GM18519 (cell line): ENCODE measurements at regions not wholly inside any gene's neighbourhood (a gene's known extent, or its start where the extent isn't known, plus 50 kb on each side); places are given as distances from the start of the nearest gene placed in this dataset.
"Not testable (repeated sequence)": the region's sequence is repeated elsewhere in the genome, so short reads cannot be mapped to it uniquely, and the experiment has no call there.

Experiments used
- ATAC-seq: cut with Tn5 transposase; IDR thresholded peaks from one replicate; pipeline ENCODE4 v1.9.1; 2021; ENCODE audit warnings: mild to moderate bottlenecking, moderate library complexity; ENCODE audit not compliant: unreplicated experiment, low FRiP score

- ATAC-seq: no peak
Observed at GRCh38 chr1:213750231-213751063, 237.3 kb upstream of the PROX1 start.

- no peak for ATAC-seq
Observed at GRCh38 chr1:213751064-213751397, 236.7 kb upstream of the PROX1 start.

- no peak for ATAC-seq
Observed at GRCh38 chr1:213759359-213760181, 228.2 kb upstream of the PROX1 start.

GRCh38 chr1:213761845-213762407 is 225.8 kb upstream of the PROX1 start:
- no peak for ATAC-seq

GRCh38 chr1:213767683-213768082 is 220.1 kb upstream of the PROX1 start:
- ATAC-seq: no peak

GRCh38 chr1:213772128-213773063 is 215.4 kb upstream of the PROX1 start:
- ATAC-seq: no peak

GRCh38 chr1:213773975-213774374 is 213.8 kb upstream of the PROX1 start:
- ATAC-seq: no peak

GRCh38 chr1:213776969-213777368 is 210.8 kb upstream of the PROX1 start:
- ATAC-seq: no peak

GRCh38 chr1:213779228-213779627 is 208.5 kb upstream of the PROX1 start:
- ATAC-seq: no peak

GRCh38 chr1:213782941-213783672 is 204.7 kb upstream of the PROX1 start:
- no peak for ATAC-seq

- ATAC-seq: no peak
Observed at GRCh38 chr1:213783893-213784292, 203.9 kb upstream of the PROX1 start.

- no peak for ATAC-seq
Observed at GRCh38 chr1:213786683-213787082, 201.1 kb upstream of the PROX1 start.

- no peak for ATAC-seq
Observed at GRCh38 chr1:213790565-213790964, 197.2 kb upstream of the PROX1 start.

- no peak for ATAC-seq
Observed at GRCh38 chr1:213793482-213794067, 194.2 kb upstream of the PROX1 start.

- no peak for ATAC-seq
Observed at GRCh38 chr1:213796525-213796924, 191.2 kb upstream of the PROX1 start.

GRCh38 chr1:213808288-213808687 is 179.5 kb upstream of the PROX1 start:
- ATAC-seq: not testable (repeated sequence)

GRCh38 chr1:213817156-213817555 is 170.6 kb upstream of the PROX1 start:
- ATAC-seq: no peak

- no peak for ATAC-seq
Observed at GRCh38 chr1:213820362-213821149, 167.2 kb upstream of the PROX1 start.
